SU-DHL-6 (cell line): ENCODE measurements at regions not wholly inside any gene's neighbourhood (a gene's known extent, or its start where the extent isn't known, plus 50 kb on each side); places are given as distances from the start of the nearest gene placed in this dataset.

ENCODE experiments used
- H2AFZ ChIP-seq: fragments of 200-600 bp; sonication (generic); 2 replicates; pipeline ENCODE4 v1.6.1; 2014; ENCODE audit warnings: low read depth, mild to moderate bottlenecking, moderate library complexity, mixed read lengths, antibody characterized with exemption, low read length; ENCODE audit not compliant: severe bottlenecking
- H3F3A ChIP-seq: fragments of 200-600 bp; shearing (Covaris generic); 2 replicates; pipeline ENCODE4 v1.6.0; 2016; ENCODE audit warnings: antibody characterized with exemption, mild to moderate bottlenecking; ENCODE audit not compliant: insufficient read depth
- H3K27ac ChIP-seq: fragments of 200-600 bp; sonication (generic); 2 replicates; pipeline ENCODE4 v1.5.1; 2016; ENCODE audit warnings: low read depth, mild to moderate bottlenecking, low read length, moderate library complexity, mixed read lengths
- H3K27me3 ChIP-seq: fragments of 200-600 bp; sonication (generic), shearing (Covaris generic); 2 replicates; pipeline ENCODE4 v1.6.0; 2014; ENCODE audit warnings: mild to moderate bottlenecking, low read length
- H3K36me3 ChIP-seq: fragments of 200-600 bp; sonication (generic); 2 replicates; pipeline ENCODE4 v1.6.1; 2014; ENCODE audit warnings: mild to moderate bottlenecking, low read length, mixed read lengths
- H3K4me2 ChIP-seq: fragments of 300-600, 200-600 bp; shearing (Covaris generic), sonication (generic); 2 replicates; pipeline ENCODE4 v1.6.0; 2014; ENCODE audit warnings: low read length, low read depth, mild to moderate bottlenecking; ENCODE audit not compliant: poor library complexity, severe bottlenecking
- H3K4me3 ChIP-seq: fragments of 200-600 bp; sonication (generic); 2 replicates; pipeline ENCODE4 v1.5.1; 2014; ENCODE audit warnings: antibody characterized with exemption, low read length, mild to moderate bottlenecking, mixed read lengths; ENCODE audit not compliant: insufficient read depth, poor library complexity, severe bottlenecking
- H3K79me2 ChIP-seq: fragments of 200-600 bp; sonication (generic); 2 replicates; pipeline ENCODE4 v1.6.1; 2014; ENCODE audit warnings: mild to moderate bottlenecking, low read length, moderate library complexity; ENCODE audit not compliant: insufficient read depth
- H3K9ac ChIP-seq: fragments of 200-600 bp; sonication (generic); 2 replicates; pipeline ENCODE4 v1.7.0; 2014; ENCODE audit warnings: mild to moderate bottlenecking, low read length
- H3K9me2 ChIP-seq: fragments of 200-600 bp; sonication (generic); replicated peaks from 2 replicates; pipeline ENCODE4 v1.6.1; 2014; ENCODE audit warnings: low read length; ENCODE audit not compliant: insufficient read depth
- H3K9me3 ChIP-seq: fragments of 200-600 bp; sonication (generic); 2 replicates; pipeline ENCODE4 v1.6.1; 2014; ENCODE audit warnings: low read length, mixed read lengths; ENCODE audit not compliant: insufficient read depth
- H4K20me1 ChIP-seq: fragments of 200-600 bp; sonication (generic); 2 replicates; pipeline ENCODE4 v1.6.1; 2014; ENCODE audit warnings: low read depth, mild to moderate bottlenecking, antibody characterized with exemption, low read length, moderate library complexity, mixed read lengths
- CTCF ChIP-seq: fragments of 200-600 bp; sonication (generic); IDR thresholded peaks from one replicate; pipeline ENCODE4 v1.5.1; 2017; ENCODE audit warnings: antibody characterized with exemption, mild to moderate bottlenecking, low read length, moderate library complexity; ENCODE audit not compliant: insufficient read depth, poor library complexity, severe bottlenecking
- EZH2phosphoT487 ChIP-seq: fragments of 200-600 bp; sonication (generic), shearing (Covaris generic); conservative IDR thresholded peaks from 2 replicates; pipeline ENCODE4 v1.6.1; 2018; ENCODE audit warnings: mild to moderate bottlenecking, antibody characterized with exemption, low read length, moderate library complexity, mixed read lengths

GRCh38 chr20:19018881-19019280 lies 193.6 kb upstream of the SLC24A3 start:
- no peaks in the 10 kb centered on the region for H3K9me3 ChIP-seq

GRCh38 chr20:19019734-19020364 lies 192.6 kb upstream of the SLC24A3 start:
- Histone ChIP-seq H3K27ac (no peak overlapping the region), H3K27me3 (no peaks in the 10 kb centered on the region), H3F3A (no peaks in the 10 kb centered on the region), H4K20me1 (no peaks in the 10 kb centered on the region), H3K9me2 (no peaks in the 10 kb centered on the region), H3K4me2 (no peak overlapping the region), H3K36me3 (no peaks in the 10 kb centered on the region), H3K79me2 (no peaks in the 10 kb centered on the region), H3K4me3 (no peak overlapping the region), H3K9ac (no peak overlapping the region), H2AFZ (no peak overlapping the region), H3K9me3 (no peaks in the 10 kb centered on the region)
- TF ChIP-seq EZH2phosphoT487, result no peak
- TF ChIP-seq CTCF, result no peak

More at GRCh38 chr20:19018881-19019280, 193.6 kb upstream of the SLC24A3 start:
- H4K20me1 ChIP-seq, result no peaks in the 10 kb centered on the region
- no peak overlapping the region for H3K27ac ChIP-seq
- H3K9me2 ChIP-seq, result no peaks in the 10 kb centered on the region
- no peaks in the 10 kb centered on the region for H3K36me3 ChIP-seq
- no peak overlapping the region for H3K9ac ChIP-seq
- H3K79me2 ChIP-seq, result no peaks in the 10 kb centered on the region
- TF ChIP-seq CTCF, result no peak
- TF ChIP-seq EZH2phosphoT487, result no peak
- no peak overlapping the region for H2AFZ ChIP-seq
- no peak overlapping the region for H3K4me2 ChIP-seq
- no peaks in the 10 kb centered on the region for H3K27me3 ChIP-seq
- H3F3A ChIP-seq, result no peaks in the 10 kb centered on the region
- no peak overlapping the region for H3K4me3 ChIP-seq

- H3K27me3 ChIP-seq, result no peaks in the 10 kb centered on the region
- H3K9me3 ChIP-seq, result no peaks in the 10 kb centered on the region
- H3K9me2 ChIP-seq, result no peaks in the 10 kb centered on the region
- no peak overlapping the region for H3K4me2 ChIP-seq
- H3K4me3 ChIP-seq, result no peak overlapping the region
- no peak overlapping the region for H2AFZ ChIP-seq
- TF ChIP-seq CTCF (no peak), EZH2phosphoT487 (no peak)
- no peaks in the 10 kb centered on the region for H3F3A ChIP-seq
- H4K20me1 ChIP-seq, result no peaks in the 10 kb centered on the region
- no peak overlapping the region for H3K9ac ChIP-seq
- no peak overlapping the region for H3K27ac ChIP-seq
- no peaks in the 10 kb centered on the region for H3K79me2 ChIP-seq
- H3K36me3 ChIP-seq, result no peaks in the 10 kb centered on the region
Measured at GRCh38 chr20:19021406-19022117, 190.9 kb upstream of the SLC24A3 start.
